Vagina (tissue), 2 donors: ENCODE measurements at regions not wholly inside any gene's neighbourhood (a gene's known extent, or its start where the extent isn't known, plus 50 kb on each side); places are given as distances from the start of the nearest gene placed in this dataset.

Experiments
- DNase-seq, 2 donors: peaks; one replicate each; pipeline ENCODE4 v3.0.0-alpha.2; 2017; ENCODE audit errors: extremely low spot score in 2 of 2
- H3K27ac ChIP-seq: fragments of 200-600 bp; sonication (generic); one replicate; pipeline ENCODE4 v1.5.1; 2019
- H3K27me3 ChIP-seq: fragments of 200-600 bp; sonication (generic); one replicate; pipeline ENCODE4 v1.5.1; 2019
- H3K36me3 ChIP-seq, 2 donors: fragments of 200-600 bp; sonication (generic); one replicate each; pipeline ENCODE4 v1.5.1; 2017 to 2019
- H3K4me1 ChIP-seq: fragments of 200-600 bp; sonication (generic); one replicate; pipeline ENCODE4 v1.5.1; 2019
- H3K4me3 ChIP-seq, 2 donors: fragments of 200-600 bp; sonication (generic); 1 replicate in 1 of 2; 2 replicates in 1 of 2; pipeline ENCODE4 v1.5.1; 2016 to 2019
- H3K9me3 ChIP-seq: fragments of 200-600 bp; sonication (generic); one replicate; pipeline ENCODE4 v1.5.1; 2019
- CTCF ChIP-seq, 3 experiments: fragments of 450-650 bp in 2 of 3; fragments of 200-600 bp in 1 of 3; sonication (generic) in 1 of 3; IDR thresholded peaks; one replicate each; pipeline ENCODE4 v1.5.1; 2017 to 2019; ENCODE audit warnings: antibody characterized with exemption in 3 of 3, mild to moderate bottlenecking in 2 of 3, moderate library complexity in 2 of 3
- POLR2A ChIP-seq, 2 donors: fragments of 450-650 bp; IDR thresholded peaks; one replicate each; pipeline ENCODE4 v1.6.1; 2017; ENCODE audit warnings: antibody characterized with exemption in 2 of 2, mild to moderate bottlenecking in 2 of 2, moderate library complexity in 2 of 2
- POLR2AphosphoS5 ChIP-seq, 2 donors: sonication (generic); formaldehyde crosslinking; IDR thresholded peaks; one replicate each; pipeline ENCODE4 v1.9.0; 2017; ENCODE audit warnings: antibody characterized with exemption in 2 of 2, mild to moderate bottlenecking in 2 of 2, low read depth in 1 of 2; ENCODE audit not compliant: insufficient read depth in 1 of 2
- intact Hi-C: fragments of 100-400 bp; cut with DNase I; formaldehyde crosslinking; loops from one replicate; pipeline ENCODE4 v1.15.1; 2023

- Histone ChIP-seq H3K4me1 (no peaks in the 10 kb centered on the region), H3K9me3 (no peaks in the 10 kb centered on the region), H3K27me3 (no peaks in the 10 kb centered on the region), H3K27ac (no peak overlapping the region), H3K36me3 (no peaks in the 10 kb centered on the region), H3K4me3 (no peak overlapping the region)
- no peak for DNase-seq
- intact Hi-C loops: no loop called here
- TF ChIP-seq POLR2AphosphoS5 (IDR thresholded peaks at IDR 0.05; ENCODE audit: insufficient read depth in 1 of 2, low read depth in 1 of 2) (no peak), POLR2A (IDR thresholded peaks at IDR 0.05) (no peak)
Measured at GRCh38 chr11:19321351-19321750, 80.6 kb upstream of the E2F8 start.

DNA sequence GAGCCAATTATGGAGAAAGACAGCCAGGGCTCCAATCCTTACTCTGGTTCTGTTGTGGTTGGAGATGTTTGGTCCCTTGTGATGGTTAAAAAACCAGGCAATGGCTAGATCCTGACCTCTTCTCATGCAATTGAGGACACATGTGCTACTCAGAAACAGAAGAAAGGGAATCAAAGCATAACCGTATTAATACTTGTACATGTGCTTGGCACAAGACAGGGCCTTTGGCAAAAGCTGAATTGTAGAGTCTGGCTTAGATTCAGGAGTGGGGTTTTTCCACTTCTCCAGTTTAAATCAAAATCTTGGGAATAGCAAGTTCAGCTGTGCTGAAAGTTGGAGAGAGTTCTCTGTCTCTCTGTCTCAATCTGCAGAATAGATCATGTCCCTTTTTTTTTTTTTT, 80.1 kb upstream of the E2F8 start:
- H3K36me3 ChIP-seq: no peaks in the 10 kb centered on the region
- no peak overlapping the region for H3K27ac ChIP-seq
- H3K4me1 ChIP-seq: no peaks in the 10 kb centered on the region
- H3K4me3 ChIP-seq: no peak overlapping the region
- no peaks in the 10 kb centered on the region for H3K9me3 ChIP-seq
- H3K27me3 ChIP-seq: no peaks in the 10 kb centered on the region
- DNase-seq: no peak
- intact Hi-C loops: no loop called here
- TF ChIP-seq POLR2AphosphoS5 (IDR thresholded peaks at IDR 0.05; ENCODE audit: insufficient read depth in 1 of 2, low read depth in 1 of 2): no peak
- no peak for TF ChIP-seq CTCF (IDR thresholded peaks at IDR 0.05)
- no peak for TF ChIP-seq POLR2A (IDR thresholded peaks at IDR 0.05)

DNA sequence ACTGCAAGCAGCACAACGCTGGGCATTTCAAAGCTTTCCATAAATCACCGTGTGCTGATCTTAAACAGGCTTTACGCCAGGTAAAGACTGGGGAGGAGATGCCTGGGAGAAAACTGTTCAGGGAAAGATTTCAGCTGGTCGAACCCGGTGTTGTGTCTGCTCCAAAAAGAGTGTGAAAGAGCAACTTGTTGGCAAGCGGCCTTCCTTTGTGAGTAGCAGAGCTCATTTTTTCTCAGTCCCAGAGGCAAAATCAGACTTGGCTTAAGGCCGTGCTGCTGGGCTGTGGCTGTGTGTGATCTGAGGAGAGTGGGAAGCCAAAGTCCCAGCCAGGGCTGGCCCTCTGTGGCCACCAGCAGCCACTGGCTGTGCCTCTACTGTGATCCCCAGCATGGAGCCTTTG, 75.7 kb upstream of the E2F8 start:
- intact Hi-C loops: no loop called here
- Histone ChIP-seq H3K4me3 (no peak overlapping the region), H3K27me3 (no peaks in the 10 kb centered on the region), H3K36me3 (no peaks in the 10 kb centered on the region), H3K4me1 (no peaks in the 10 kb centered on the region), H3K9me3 (no peaks in the 10 kb centered on the region), H3K27ac (no peak overlapping the region)
- TF ChIP-seq POLR2AphosphoS5 (IDR thresholded peaks at IDR 0.05; ENCODE audit: insufficient read depth in 1 of 2, low read depth in 1 of 2): no peak
- no peak for TF ChIP-seq CTCF (IDR thresholded peaks at IDR 0.05)
- no peak for TF ChIP-seq POLR2A (IDR thresholded peaks at IDR 0.05)
- DNase-seq: no peak

DNA sequence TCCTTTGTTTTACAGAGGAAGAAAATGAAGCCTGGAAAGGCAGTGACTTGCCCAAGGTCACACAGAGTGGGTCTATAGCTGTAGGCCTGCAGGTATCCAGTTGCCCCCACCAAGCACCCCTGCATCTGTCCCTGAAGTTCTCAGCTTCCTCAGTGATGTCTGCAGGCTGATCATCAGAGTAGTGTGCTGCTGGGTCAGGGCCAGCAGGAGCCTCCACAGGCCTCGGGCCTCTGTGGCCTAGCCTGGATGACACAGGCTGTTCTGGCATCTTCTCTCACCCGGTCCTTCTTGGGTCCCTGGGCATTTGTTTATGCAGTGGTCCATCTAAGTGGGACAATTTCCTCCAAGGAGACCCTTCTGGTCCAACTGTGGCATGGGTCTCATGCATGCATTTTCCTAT, 74.8 kb upstream of the E2F8 start:
- Histone ChIP-seq H3K36me3 (no peaks in the 10 kb centered on the region), H3K27ac (no peak overlapping the region), H3K27me3 (no peaks in the 10 kb centered on the region), H3K4me1 (no peaks in the 10 kb centered on the region), H3K4me3 (no peak overlapping the region), H3K9me3 (no peaks in the 10 kb centered on the region)
- TF ChIP-seq POLR2A (IDR thresholded peaks at IDR 0.05) (no peak), CTCF (IDR thresholded peaks at IDR 0.05) (no peak), POLR2AphosphoS5 (IDR thresholded peaks at IDR 0.05; ENCODE audit: insufficient read depth in 1 of 2, low read depth in 1 of 2) (no peak)
- DNase-seq: no peak
- intact Hi-C loops: no loop called here

DNA sequence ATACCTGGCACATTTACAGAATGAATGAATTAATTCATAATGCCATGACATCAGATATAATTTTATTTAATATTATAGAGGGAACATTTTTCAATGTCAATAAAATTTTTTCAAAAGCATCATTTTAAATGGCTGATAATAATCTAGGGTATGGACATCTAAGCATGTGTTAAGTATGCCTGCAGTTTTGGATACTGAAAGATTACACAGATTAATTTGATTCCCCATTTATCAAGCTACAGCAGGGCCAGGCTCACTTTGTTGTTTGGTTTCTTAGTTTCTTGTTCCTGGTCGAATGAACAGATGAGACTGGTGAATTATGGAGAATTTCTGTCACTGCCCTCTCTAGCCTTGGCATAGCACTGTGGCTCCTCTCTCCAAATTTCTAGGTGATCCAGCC, 72.4 kb upstream of the E2F8 start:
- Histone ChIP-seq H3K27ac (no peak overlapping the region), H3K36me3 (no peaks in the 10 kb centered on the region), H3K4me1 (no peaks in the 10 kb centered on the region), H3K4me3 (no peak overlapping the region), H3K9me3 (no peaks in the 10 kb centered on the region), H3K27me3 (no peaks in the 10 kb centered on the region)
- no peak for DNase-seq
- TF ChIP-seq POLR2AphosphoS5 (IDR thresholded peaks at IDR 0.05; ENCODE audit: insufficient read depth in 1 of 2, low read depth in 1 of 2) (no peak), POLR2A (IDR thresholded peaks at IDR 0.05) (no peak), CTCF (IDR thresholded peaks at IDR 0.05) (no peak)
- intact Hi-C loops: no loop called here
